ENCODE measurements at regions not wholly inside any gene's neighbourhood (a gene's known extent, or its start where the extent isn't known, plus 50 kb on each side); places are given as distances from the start of the nearest gene placed in this dataset.

DNA sequence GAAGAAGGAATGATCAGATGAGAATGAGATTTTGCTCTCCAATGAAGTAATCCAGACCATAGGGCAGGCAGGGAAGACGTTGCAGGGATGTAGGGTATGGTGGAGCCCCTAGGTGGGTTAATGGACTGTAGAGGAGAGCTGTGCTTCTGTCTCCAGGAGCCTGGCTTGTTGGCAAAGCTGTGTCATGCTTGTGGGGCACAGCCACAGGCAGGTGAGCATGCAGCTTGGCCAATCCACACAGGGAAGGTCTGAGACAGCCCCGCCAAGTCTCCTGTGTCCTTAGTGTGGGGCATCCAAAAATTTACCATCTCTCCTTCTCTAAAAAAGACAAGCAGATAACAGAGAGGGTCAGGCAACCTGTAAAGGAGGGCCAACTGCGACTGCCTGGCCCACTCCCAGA, 71.4 kb upstream of the FLT1 start:
- H4K8ac ChIP-seq (ENCODE audit: low read depth, low read length), result no peak overlapping the region
- no peak overlapping the region for H2BK5ac ChIP-seq (ENCODE audit: low read depth, low read length, poor library complexity)
- H3K14ac ChIP-seq (ENCODE audit: low read length), result no peak overlapping the region
- H3K4me2 ChIP-seq (ENCODE audit: low read length), result no peak overlapping the region
- H4K91ac ChIP-seq (ENCODE audit: low read depth, low read length), result no peak overlapping the region
- H3K79me1 ChIP-seq (ENCODE audit: low read length), result no peaks in the 10 kb centered on the region
- DNase-seq, result peak in 1 of 2 donors; percentile 71
- H3K4me3 ChIP-seq (ENCODE audit: low read depth, low read length), result no peak overlapping the region
- no peaks in the 10 kb centered on the region for H3K27me3 ChIP-seq (ENCODE audit: insufficient read depth, low read length)
- no peak overlapping the region for H3K9ac ChIP-seq (ENCODE audit: low read length)
- no peak overlapping the region for H3K27ac ChIP-seq (ENCODE audit: low read depth, low read length)
- no peak overlapping the region for H2AFZ ChIP-seq (ENCODE audit: insufficient read depth, low read length, poor library complexity)
- peaks cover 2% of the 10 kb centered on the region for H3K9me3 ChIP-seq (ENCODE audit: insufficient read depth, low read depth, low read length)
- H3K18ac ChIP-seq (ENCODE audit: low read length), result no peak overlapping the region
- H3K79me2 ChIP-seq (ENCODE audit: control insufficient read depth, insufficient read depth, low read length, poor library complexity), result no peaks in the 10 kb centered on the region
- no peak overlapping the region for H2BK120ac ChIP-seq (ENCODE audit: insufficient read depth, low read length, poor library complexity)
- peak overlapping the region; percentile 26 for H2AK5ac ChIP-seq (ENCODE audit: low read length)
- H3K23ac ChIP-seq (ENCODE audit: low read length), result no peak overlapping the region
- peaks cover 14 to 16% of the 10 kb centered on the region in 2 experiments for H3K4me1 ChIP-seq (ENCODE audit: control insufficient read depth in 1 of 2, insufficient read depth in 2 of 2, low read length in 2 of 2)
- no CpG with 5 or more reads among the region's 3 CpGs for WGBS (ENCODE audit: extremely low coverage, insufficient coverage, insufficient read length)
- no peak overlapping the region for H4K12ac ChIP-seq (ENCODE audit: low read depth, low read length)
- H3K4ac ChIP-seq (ENCODE audit: low read depth, low read length), result no peak overlapping the region
- no peak overlapping the region for H2BK12ac ChIP-seq (ENCODE audit: low read length)
- H3K36me3 ChIP-seq (ENCODE audit: control insufficient read depth in 1 of 2, insufficient read depth in 2 of 2, low read length in 2 of 2), result no peaks in the 10 kb centered on the region

DNA sequence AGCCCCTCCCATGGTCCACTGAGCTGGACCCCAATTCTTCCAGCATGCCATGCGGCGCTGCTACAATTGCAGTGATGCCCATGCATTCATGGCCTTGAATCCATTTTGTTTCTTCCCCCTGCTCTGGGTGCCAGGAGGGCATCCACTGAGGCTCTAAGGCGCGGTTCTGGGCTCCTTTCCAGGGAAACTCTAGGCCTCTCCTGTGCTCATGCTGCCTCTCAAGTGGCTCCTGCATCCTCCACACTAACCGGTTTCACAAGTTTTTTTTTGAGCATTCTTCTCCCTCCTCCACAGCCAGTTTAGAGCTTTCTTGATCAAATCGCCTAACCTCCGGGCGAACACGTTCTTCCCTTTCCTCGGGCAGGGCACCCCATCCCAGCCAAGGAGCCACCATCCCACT, 69.1 kb upstream of the FLT1 start:
- Histone ChIP-seq H3K27ac (ENCODE audit: low read depth, low read length) (no peak overlapping the region), H4K8ac (ENCODE audit: low read depth, low read length) (no peak overlapping the region), H3K23ac (ENCODE audit: low read length) (no peak overlapping the region), H3K14ac (ENCODE audit: low read length) (no peak overlapping the region), H2BK12ac (ENCODE audit: low read length) (no peak overlapping the region), H3K9me3 (ENCODE audit: insufficient read depth, low read depth, low read length) (peaks cover 3% of the 10 kb centered on the region), H3K27me3 (ENCODE audit: insufficient read depth, low read length) (no peaks in the 10 kb centered on the region), H2BK120ac (ENCODE audit: insufficient read depth, low read length, poor library complexity) (no peak overlapping the region), H3K79me2 (ENCODE audit: control insufficient read depth, insufficient read depth, low read length, poor library complexity) (no peaks in the 10 kb centered on the region), H3K4ac (ENCODE audit: low read depth, low read length) (no peak overlapping the region), H2AFZ (ENCODE audit: insufficient read depth, low read length, poor library complexity) (no peak overlapping the region), H3K9ac (ENCODE audit: low read length) (no peak overlapping the region), H2AK5ac (ENCODE audit: low read length) (no peak overlapping the region), H2BK5ac (ENCODE audit: low read depth, low read length, poor library complexity) (peak overlapping the region; percentile 50), H3K4me3 (ENCODE audit: low read depth, low read length) (no peak overlapping the region), H4K91ac (ENCODE audit: low read depth, low read length) (peak overlapping the region; percentile 1), H3K18ac (ENCODE audit: low read length) (peak overlapping the region; percentile 0), H3K4me1 (ENCODE audit: control insufficient read depth in 1 of 2, insufficient read depth in 2 of 2, low read length in 2 of 2) (peaks cover 14 to 16% of the 10 kb centered on the region in 2 experiments), H3K4me2 (ENCODE audit: low read length) (peak overlapping the region; percentile 16), H4K12ac (ENCODE audit: low read depth, low read length) (no peak overlapping the region), H3K79me1 (ENCODE audit: low read length) (no peaks in the 10 kb centered on the region), H3K36me3 (ENCODE audit: control insufficient read depth in 1 of 2, insufficient read depth in 2 of 2, low read length in 2 of 2) (no peaks in the 10 kb centered on the region)
- no CpG with 5 or more reads among the region's 10 CpGs for WGBS (ENCODE audit: extremely low coverage, insufficient coverage, insufficient read length)
- peak; percentile 72 to 94 for DNase-seq

GRCh38 chr13:28563609-28564008, 68.7 kb upstream of the FLT1 start:
- Histone ChIP-seq H3K4me2 (ENCODE audit: low read length) (no peak overlapping the region), H3K4me1 (ENCODE audit: control insufficient read depth in 1 of 2, insufficient read depth in 2 of 2, low read length in 2 of 2) (peaks cover 17% of the 10 kb centered on the region in 2 experiments), H3K36me3 (ENCODE audit: control insufficient read depth in 1 of 2, insufficient read depth in 2 of 2, low read length in 2 of 2) (no peaks in the 10 kb centered on the region), H2BK120ac (ENCODE audit: insufficient read depth, low read length, poor library complexity) (no peak overlapping the region), H2AK5ac (ENCODE audit: low read length) (no peak overlapping the region), H4K8ac (ENCODE audit: low read depth, low read length) (no peak overlapping the region), H2BK5ac (ENCODE audit: low read depth, low read length, poor library complexity) (no peak overlapping the region), H3K27me3 (ENCODE audit: insufficient read depth, low read length) (no peaks in the 10 kb centered on the region), H3K4ac (ENCODE audit: low read depth, low read length) (no peak overlapping the region), H4K12ac (ENCODE audit: low read depth, low read length) (no peak overlapping the region), H3K79me1 (ENCODE audit: low read length) (no peaks in the 10 kb centered on the region), H3K18ac (ENCODE audit: low read length) (no peak overlapping the region), H2BK12ac (ENCODE audit: low read length) (no peak overlapping the region), H2AFZ (ENCODE audit: insufficient read depth, low read length, poor library complexity) (no peak overlapping the region), H3K4me3 (ENCODE audit: low read depth, low read length) (no peak overlapping the region), H3K9me3 (ENCODE audit: insufficient read depth, low read depth, low read length) (peaks cover 3% of the 10 kb centered on the region), H4K91ac (ENCODE audit: low read depth, low read length) (no peak overlapping the region), H3K27ac (ENCODE audit: low read depth, low read length) (no peak overlapping the region), H3K9ac (ENCODE audit: low read length) (no peak overlapping the region), H3K14ac (ENCODE audit: low read length) (no peak overlapping the region), H3K23ac (ENCODE audit: low read length) (no peak overlapping the region), H3K79me2 (ENCODE audit: control insufficient read depth, insufficient read depth, low read length, poor library complexity) (no peaks in the 10 kb centered on the region)
- DNase-seq, result no peak
- no CpG with 5 or more reads among the region's 5 CpGs for WGBS (ENCODE audit: extremely low coverage, insufficient coverage, insufficient read length)

GRCh38 chr13:28560612-28561011, 65.7 kb upstream of the FLT1 start:
- no CpG with 5 or more reads among the region's 2 CpGs for WGBS (ENCODE audit: extremely low coverage, insufficient coverage, insufficient read length)
- Histone ChIP-seq H3K36me3 (ENCODE audit: control insufficient read depth in 1 of 2, insufficient read depth in 2 of 2, low read length in 2 of 2) (no peaks in the 10 kb centered on the region), H3K18ac (ENCODE audit: low read length) (no peak overlapping the region)

More at GRCh38 chr13:28560612-28561011, 65.7 kb upstream of the FLT1 start:
- Histone ChIP-seq H3K14ac (ENCODE audit: low read length) (no peak overlapping the region), H3K4me1 (ENCODE audit: control insufficient read depth in 1 of 2, insufficient read depth in 2 of 2, low read length in 2 of 2) (peaks cover 19 to 20% of the 10 kb centered on the region in 2 experiments), H2BK5ac (ENCODE audit: low read depth, low read length, poor library complexity) (no peak overlapping the region), H4K8ac (ENCODE audit: low read depth, low read length) (no peak overlapping the region), H3K27ac (ENCODE audit: low read depth, low read length) (no peak overlapping the region), H2BK120ac (ENCODE audit: insufficient read depth, low read length, poor library complexity) (no peak overlapping the region), H3K9me3 (ENCODE audit: insufficient read depth, low read depth, low read length) (peaks cover 3% of the 10 kb centered on the region), H3K4me2 (ENCODE audit: low read length) (no peak overlapping the region), H3K23ac (ENCODE audit: low read length) (no peak overlapping the region), H3K4ac (ENCODE audit: low read depth, low read length) (no peak overlapping the region), H4K12ac (ENCODE audit: low read depth, low read length) (no peak overlapping the region), H3K4me3 (ENCODE audit: low read depth, low read length) (no peak overlapping the region), H3K79me1 (ENCODE audit: low read length) (no peaks in the 10 kb centered on the region), H3K79me2 (ENCODE audit: control insufficient read depth, insufficient read depth, low read length, poor library complexity) (no peaks in the 10 kb centered on the region), H3K27me3 (ENCODE audit: insufficient read depth, low read length) (no peaks in the 10 kb centered on the region), H2BK12ac (ENCODE audit: low read length) (no peak overlapping the region), H4K91ac (ENCODE audit: low read depth, low read length) (no peak overlapping the region), H2AFZ (ENCODE audit: insufficient read depth, low read length, poor library complexity) (no peak overlapping the region), H3K9ac (ENCODE audit: low read length) (no peak overlapping the region), H2AK5ac (ENCODE audit: low read length) (no peak overlapping the region)
- DNase-seq, result peak in 1 of 2 donors; percentile 49

Measured in trophoblast cell (in vitro differentiated cells and primary cell).